K562 (cell line): ENCODE measurements at regions not wholly inside any gene's neighbourhood (a gene's known extent, or its start where the extent isn't known, plus 50 kb on each side); places are given as distances from the start of the nearest gene placed in this dataset.

Experiments
- ATAC-seq: fragments of 200-7000 bp; cut with Tn5 transposase; 3 replicates; pipeline ENCODE4 v1.9.1; 2020; ENCODE audit warnings: moderate library complexity
- BruUV-seq: library from RNA; stranded (reverse); fragments of 400-500 nt; replicated peaks from 2 replicates; lab custom pipeline; 2021; lab: Mats Ljungman, UMichigan
- CTCF ChIA-PET: fragments of 300-600 bp; formaldehyde crosslinking; extraction: SDS; loops from one replicate; lab custom pipeline; 2021; ENCODE audit warnings: low intra/inter-chr PET ratio; lab: Yijun Ruan, JAX
- POLR2A ChIA-PET: fragments of 300-600, 350-650 bp; sonication (Branson Sonifier 250); formaldehyde crosslinking; extraction: SDS; loops from one replicate; lab custom pipeline; 2021; ENCODE audit warnings: antibody characterized with exemption, inconsistent platforms; lab: Yijun Ruan, JAX
- DNase-seq, 4 experiments: peaks; one replicate each; pipeline versions ENCODE4 v3.0.0 to v3.0.0-alpha.2; 2011 to 2018; ENCODE audit warnings: low spot score in 3 of 4, mixed read lengths in 3 of 4; ENCODE audit errors: extremely low read depth in 1 of 4
- FAIRE-seq: peaks from 2 replicates; lab custom pipeline; 2011; peaks lifted over from hg19 to GRCh38; lab: Jason Lieb, UNC
- H2AFZ ChIP-seq: 2 replicates; pipeline ENCODE4 v1.6.0; 2011; ENCODE audit warnings: low read depth, low read length, control low read depth, inconsistent platforms
- H3K27ac ChIP-seq: fragments of 200-600 bp; 3 replicates; pipeline ENCODE4 v1.8.0; 2011; ENCODE audit warnings: low read depth, mild to moderate bottlenecking, control low read depth, inconsistent platforms, low read length, moderate library complexity, mixed read lengths; ENCODE audit errors: extremely low read depth
- H3K27me3 ChIP-seq, 2 experiments: fragments of 300-600 bp in 1 of 2; 2 replicates in 1 of 2; 3 replicates in 1 of 2; pipeline versions ENCODE4 v1.6.0 to v1.8.0; 2011; ENCODE audit warnings: inconsistent platforms in 2 of 2, low read length in 2 of 2, mild to moderate bottlenecking in 1 of 2, mixed read lengths in 1 of 2, moderate library complexity in 1 of 2; ENCODE audit not compliant: control insufficient read depth in 2 of 2, insufficient read depth in 2 of 2
- H3K36me3 ChIP-seq: fragments of 300-600 bp; 3 replicates; pipeline ENCODE4 v1.8.0; 2011; ENCODE audit warnings: mild to moderate bottlenecking, low read length, inconsistent platforms; ENCODE audit not compliant: control insufficient read depth, insufficient read depth
- H3K4me1 ChIP-seq, 2 experiments: fragments of 200-600 bp in 1 of 2; replicated peaks in 1 of 2; 2 replicates in 1 of 2; 3 replicates in 1 of 2; pipeline versions ENCODE4 v1.5.1 to v1.8.0; 2011; ENCODE audit warnings: inconsistent platforms in 2 of 2, low read length in 2 of 2, mild to moderate bottlenecking in 1 of 2, mixed read lengths in 1 of 2, moderate library complexity in 1 of 2; ENCODE audit not compliant: control insufficient read depth in 2 of 2, insufficient read depth in 2 of 2
- H3K4me2 ChIP-seq: 2 replicates; pipeline ENCODE4 v1.6.1; 2011; ENCODE audit warnings: low read length, control low read depth, inconsistent platforms, mixed read lengths; ENCODE audit not compliant: insufficient read depth
- H3K4me3 ChIP-seq: fragments of 200-600 bp; sonication (generic), shearing (Covaris generic); 2 replicates; pipeline ENCODE4 v1.5.1; 2016; ENCODE audit warnings: control low read depth, inconsistent platforms
- H3K79me2 ChIP-seq: fragments of 200-600 bp; 3 replicates; pipeline ENCODE4 v1.8.0; 2011; ENCODE audit warnings: low read length, inconsistent platforms; ENCODE audit not compliant: control insufficient read depth, insufficient read depth
- H3K9ac ChIP-seq, 2 experiments: 2 replicates each; pipeline versions ENCODE4 v1.6.0 to v1.6.1; 2011; ENCODE audit warnings: low read depth in 2 of 2, low read length in 2 of 2, control low read depth in 1 of 2, inconsistent platforms in 1 of 2, mild to moderate bottlenecking in 1 of 2, mixed read lengths in 1 of 2; ENCODE audit not compliant: insufficient read depth in 1 of 2
- H3K9me1 ChIP-seq: one replicate; pipeline ENCODE4 v1.6.0; 2011; ENCODE audit warnings: inconsistent platforms, mild to moderate bottlenecking, low read length, moderate library complexity; ENCODE audit not compliant: control insufficient read depth, insufficient read depth
- H3K9me3 ChIP-seq: replicated peaks from 2 replicates; pipeline ENCODE4 v1.5.1; 2011; ENCODE audit warnings: low read depth, low read length, inconsistent platforms; ENCODE audit not compliant: control insufficient read depth, insufficient read depth
- H4K20me1 ChIP-seq: replicated peaks from 2 replicates; pipeline ENCODE4 v1.6.1; 2011; ENCODE audit warnings: low read length, inconsistent platforms, mixed read lengths; ENCODE audit not compliant: control insufficient read depth, insufficient read depth
- ARHGAP35 ChIP-seq: fragments of 450-650 bp; IDR thresholded peaks from 2 replicates; pipeline ENCODE4 v1.6.1; 2018; ENCODE audit not compliant: partially characterized antibody
- BDP1 ChIP-seq: IDR thresholded peaks from 3 replicates; pipeline ENCODE4 v1.6.1; 2011; ENCODE audit not compliant: insufficient read length, insufficient read depth
- CHD4 ChIP-seq: fragments of 200-600 bp; sonication (generic); IDR thresholded peaks from 3 replicates; pipeline ENCODE4 v1.6.1; 2012; ENCODE audit warnings: low read depth, mild to moderate bottlenecking, mixed read lengths, low read length, inconsistent platforms; ENCODE audit not compliant: insufficient read depth, insufficient replicate concordance, poor library complexity, severe bottlenecking
- CXXC5 ChIP-seq: fragments of 250-450 bp; sonication (Bioruptor Pico); IDR thresholded peaks from 2 replicates; pipeline ENCODE4 v1.8.0; 2022; ENCODE audit warnings: inconsistent platforms, mild to moderate bottlenecking, moderate library complexity
- MYNN ChIP-seq, 2 experiments: sonication (generic); formaldehyde crosslinking in 1 of 2; IDR thresholded peaks; 2 replicates each; pipeline versions ENCODE4 v1.5.0 to v1.6.1; 2016 to 2020; ENCODE audit warnings: antibody characterized with exemption in 1 of 2, missing genetic modification reagents in 1 of 2
- RB1 ChIP-seq: fragments of 450-650 bp; IDR thresholded peaks from 2 replicates; pipeline ENCODE4 v1.6.1; 2017; ENCODE audit warnings: low read depth, mild to moderate bottlenecking
- WGBS: fragments of 100-300 bp; shearing (Covaris generic); methylation state at CpG from one replicate; pipeline ENCODE4 v1.1.6; 2016; ENCODE audit warnings: low coverage, mixed read lengths; ENCODE audit not compliant: insufficient coverage; ENCODE audit errors: missing lambda C conversion rate; 5-methylcytosine and 5-hydroxymethylcytosine counted together
- in situ Hi-C: fragments of 300-500 bp; cut with MboI; formaldehyde crosslinking; loops from 4 replicates; pipeline ENCODE4 v1.15.0; 2018; ENCODE audit warnings: inconsistent platforms, mixed read lengths
- intact Hi-C: fragments of 100-400 bp; cut with micrococcal nuclease; formaldehyde crosslinking; loops from 2 replicates; pipeline ENCODE4 v1.14.2; 2022

- no TSS peak for BruUV-seq
- FAIRE-seq: no peak
- 0% methylated on average over 6 of the region's 6 CpGs for WGBS
- Histone ChIP-seq H3K4me2 (no peak overlapping the region), H3K79me2 (no peaks in the 10 kb centered on the region), H3K27ac (no peak overlapping the region), H3K27me3 (no peaks in the 10 kb centered on the region), H3K9ac (no peak overlapping the region), H3K9me1 (no peaks in the 10 kb centered on the region), H3K36me3 (no peaks in the 10 kb centered on the region), H3K4me1 (no peaks in the 10 kb centered on the region), H3K4me3 (no peak overlapping the region), H2AFZ (no peak overlapping the region), H4K20me1 (no peaks in the 10 kb centered on the region), H3K9me3 (no peaks in the 10 kb centered on the region)
- intact Hi-C loops (no loop called here), in situ Hi-C loops (no loop called here)
- CTCF ChIA-PET: no interaction called here
- no peak for ATAC-seq
- DNase-seq: no peak
- POLR2A ChIA-PET: no interaction called here
- no peak for TF ChIP-seq CHD4
These were observed 291.0 kb upstream of the ACVR2A start for GRCh38 chr2:147553775-147554271.

- Histone ChIP-seq H3K27me3 (no peaks in the 10 kb centered on the region), H3K4me2 (no peak overlapping the region), H3K36me3 (no peaks in the 10 kb centered on the region), H3K9me1 (no peaks in the 10 kb centered on the region), H3K4me1 (no peaks in the 10 kb centered on the region), H3K27ac (no peak overlapping the region), H2AFZ (no peak overlapping the region), H4K20me1 (no peaks in the 10 kb centered on the region), H3K79me2 (no peaks in the 10 kb centered on the region), H3K9ac (no peak overlapping the region), H3K9me3 (no peaks in the 10 kb centered on the region), H3K4me3 (no peak overlapping the region)
- in situ Hi-C loops (no loop called here), intact Hi-C loops (no loop called here)
- POLR2A ChIA-PET: interaction anchor here (0.6 kb wide), 1 partner anchor 327 kb away, joined by 3 read pairs; no protein-coding TSS in a partner anchor
- BruUV-seq: no TSS peak
- FAIRE-seq: no peak
- CTCF ChIA-PET: no interaction called here
- ATAC-seq: no peak
- WGBS: 0% methylated on average over 5 of the region's 5 CpGs
- DNase-seq: no peak
- TF ChIP-seq BDP1: no peak
- TF ChIP-seq ARHGAP35: no peak
- no peak for TF ChIP-seq RB1
- TF ChIP-seq CXXC5: no peak
- no peak for TF ChIP-seq MYNN (IDR thresholded peaks at IDR 0.05)
- no peak for TF ChIP-seq MYNN (CRISPR knock-in tag; IDR thresholded peaks at IDR 0.05)
These were observed 293.7 kb upstream of the ACVR2A start for GRCh38 chr2:147550995-147551731.
